ENCODE measurements at regions not wholly inside any gene's neighbourhood (a gene's known extent, or its start where the extent isn't known, plus 50 kb on each side); places are given as distances from the start of the nearest gene placed in this dataset.
"Not testable (repeated sequence)": the region's sequence is repeated elsewhere in the genome, so short reads cannot be mapped to it uniquely, and the experiment has no call there.

DNA sequence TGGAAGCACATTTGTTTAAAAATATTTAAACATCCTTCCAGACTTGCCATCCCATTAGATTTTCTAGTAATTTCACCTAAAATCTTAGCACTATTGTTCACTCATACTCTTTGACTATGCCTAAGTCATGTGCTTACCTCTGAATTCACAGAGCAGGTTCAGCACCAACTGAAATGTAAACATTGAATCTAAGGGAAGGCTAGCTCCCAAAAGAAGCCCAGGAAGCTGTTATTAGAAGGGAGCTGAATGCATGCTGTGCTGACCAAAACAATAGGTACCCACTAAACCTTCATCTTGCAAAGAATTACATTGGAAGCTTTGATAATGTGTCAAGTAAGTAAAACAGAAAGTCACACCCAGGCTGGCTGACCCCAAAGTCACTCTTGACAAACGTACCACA lies 571.3 kb downstream of the GABRG2 start:
- DNase-seq: no peak

DNA sequence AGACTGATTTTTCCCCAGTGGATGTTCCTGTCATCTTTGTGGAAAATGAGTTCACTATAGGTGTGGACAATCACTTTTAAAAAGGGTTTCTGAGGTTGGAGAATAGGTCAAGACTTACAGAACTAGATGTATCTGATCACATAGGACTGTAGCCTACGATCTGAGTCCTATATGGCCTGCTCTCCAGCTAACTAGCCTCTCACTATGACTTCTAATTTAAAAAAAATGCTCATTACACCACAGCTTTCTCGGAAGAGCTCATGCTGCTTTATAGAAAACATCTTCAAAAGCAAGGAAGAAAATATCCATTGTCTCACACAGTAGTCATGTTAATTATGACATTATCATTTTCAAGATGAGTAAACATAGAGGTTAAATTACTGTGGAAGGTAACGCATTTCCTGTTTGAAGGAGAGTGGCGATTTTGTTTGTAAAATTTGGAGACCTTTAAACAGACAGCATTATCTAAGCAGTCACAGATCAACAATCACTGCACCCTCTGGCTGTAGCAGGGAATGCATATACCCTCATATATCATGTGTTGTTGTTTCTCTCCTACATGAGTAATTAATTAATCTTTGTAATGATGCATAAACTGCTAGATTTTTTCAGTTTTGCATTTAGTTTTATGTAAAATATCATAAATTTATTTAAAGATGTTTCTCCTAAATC lies 573.7 kb downstream of the GABRG2 start:
- no peak for DNase-seq

DNA sequence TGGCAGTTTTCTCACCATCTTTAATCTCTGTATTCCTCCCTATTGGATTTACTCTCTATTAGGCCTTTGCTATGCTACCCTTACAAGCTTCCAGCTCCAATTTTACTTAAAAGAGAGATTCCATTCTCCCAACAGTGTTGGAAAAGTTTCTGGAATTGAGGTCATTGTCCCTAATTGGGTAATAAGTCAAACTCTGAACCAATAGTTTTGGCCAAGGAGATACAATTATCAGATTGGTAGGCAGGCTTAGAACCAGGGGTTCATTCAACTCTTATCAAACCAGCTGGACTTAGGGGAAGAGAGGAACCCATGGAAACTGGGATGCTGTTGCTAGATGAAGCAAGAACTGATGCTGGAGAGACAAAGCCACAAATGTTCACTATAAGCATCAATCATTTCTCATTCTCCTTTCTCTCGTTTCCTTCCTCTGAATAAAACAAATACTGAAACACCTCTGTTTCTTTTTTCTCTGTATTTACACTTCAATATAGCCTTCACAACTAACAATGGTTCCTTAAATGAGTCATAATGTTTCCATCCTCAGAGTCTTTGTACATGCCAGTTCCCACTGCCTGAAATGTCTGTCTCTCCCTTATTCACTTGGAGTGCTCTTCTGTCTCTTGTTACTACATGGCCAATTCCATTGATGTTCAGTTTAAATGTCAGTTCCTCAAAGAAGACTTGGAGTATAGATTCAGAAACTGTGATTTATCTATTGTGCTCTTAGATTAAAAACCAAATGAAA lies 587.3 kb downstream of the GABRG2 start:
- no peak for DNase-seq

DNA sequence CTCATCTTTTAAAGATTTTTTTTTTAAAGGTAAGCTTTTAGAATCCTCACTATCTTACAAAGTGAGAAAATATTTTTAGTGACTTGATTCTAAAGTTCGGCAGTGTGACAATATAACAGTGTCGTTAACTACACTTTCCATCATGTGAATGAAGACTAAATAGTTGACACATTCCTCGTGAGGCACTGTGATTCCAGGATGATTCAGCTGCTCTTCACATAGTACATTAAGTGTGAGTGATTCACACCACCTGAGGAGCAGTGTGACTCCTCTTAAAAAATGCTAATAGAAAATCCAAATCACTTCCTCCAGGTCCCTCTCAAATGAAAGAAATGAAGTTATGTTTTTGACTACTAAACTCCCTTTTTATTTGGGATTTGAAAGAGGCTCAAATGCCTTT lies 589.5 kb downstream of the GABRG2 start:
- no peak for DNase-seq

DNA sequence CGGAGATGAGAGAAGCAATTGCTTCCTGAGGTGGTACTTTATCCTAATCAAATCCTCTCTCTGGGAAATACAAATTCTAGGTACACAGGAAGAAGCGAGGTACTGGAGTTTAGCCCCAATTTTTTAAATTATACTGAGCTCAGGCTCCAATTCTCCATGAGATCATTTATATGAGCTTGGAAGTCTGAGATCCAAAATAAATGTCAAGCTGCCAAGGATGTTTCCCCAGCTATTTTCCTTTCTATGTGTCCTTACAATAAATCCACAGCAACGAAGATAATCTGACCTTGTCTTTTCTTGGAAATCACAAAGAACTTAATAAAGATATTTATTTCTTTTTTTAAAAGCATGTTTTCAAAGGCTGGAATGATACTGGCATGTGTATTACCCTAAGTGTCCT lies 597.3 kb downstream of the GABRG2 start:
- DNase-seq: no peak

DNA sequence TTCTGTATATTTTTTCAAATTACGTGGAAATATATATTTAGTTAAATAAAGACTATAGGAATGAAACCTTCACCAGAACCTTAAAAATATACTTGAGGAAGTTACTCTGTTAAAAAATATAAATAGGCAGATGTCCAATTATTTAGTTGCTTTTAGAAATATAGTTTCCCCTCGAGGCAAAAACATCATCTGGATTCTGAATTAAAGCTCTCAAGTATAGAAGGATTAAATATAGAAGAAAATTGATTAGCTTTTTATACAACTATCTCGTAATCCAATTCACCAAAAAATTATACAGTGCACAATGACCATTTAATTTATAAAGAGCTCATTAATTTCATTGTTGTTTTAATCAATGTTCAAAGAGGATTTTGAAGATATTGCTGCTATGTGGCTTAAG lies 601.4 kb downstream of the GABRG2 start:
- DNase-seq: no peak

DNA sequence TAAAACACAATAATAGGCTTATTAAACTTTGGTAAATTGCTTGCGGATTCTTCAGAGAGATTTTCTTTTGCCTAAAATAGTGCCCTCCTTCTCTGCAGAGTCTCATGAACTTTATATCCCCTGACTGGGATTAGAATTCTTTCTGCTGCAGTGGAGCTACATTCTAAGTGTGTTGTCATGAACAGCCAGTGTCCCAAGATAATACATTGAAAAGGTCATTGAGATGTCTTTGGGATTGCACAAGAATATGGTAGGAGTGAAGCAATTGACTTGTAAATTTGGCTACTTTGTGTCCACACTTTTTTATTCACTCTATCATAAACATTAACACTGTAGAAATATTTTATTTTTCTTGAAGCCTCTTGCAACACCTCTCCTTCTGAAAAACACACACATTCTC lies 604.5 kb downstream of the GABRG2 start:
- no peak for DNase-seq

DNA sequence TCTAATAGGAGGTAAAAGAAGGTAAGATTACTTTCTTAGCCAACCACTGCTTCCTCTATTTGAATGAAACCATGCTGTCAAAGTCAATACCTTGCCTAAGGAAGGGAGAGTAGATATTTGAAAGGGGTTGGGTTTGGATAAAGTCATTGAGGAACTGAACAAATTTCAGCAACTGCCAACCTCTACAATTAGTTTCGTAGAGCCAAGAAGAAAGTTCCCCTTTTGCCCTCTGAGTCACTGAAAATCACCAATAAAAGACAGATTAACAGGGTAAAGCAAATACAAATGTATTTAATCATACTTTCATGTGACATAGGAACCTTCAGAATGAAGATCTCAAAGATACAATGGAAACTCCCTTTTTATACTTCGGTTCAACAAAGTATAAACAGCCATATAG lies 615.7 kb downstream of the GABRG2 start:
- DNase-seq: no peak

DNA sequence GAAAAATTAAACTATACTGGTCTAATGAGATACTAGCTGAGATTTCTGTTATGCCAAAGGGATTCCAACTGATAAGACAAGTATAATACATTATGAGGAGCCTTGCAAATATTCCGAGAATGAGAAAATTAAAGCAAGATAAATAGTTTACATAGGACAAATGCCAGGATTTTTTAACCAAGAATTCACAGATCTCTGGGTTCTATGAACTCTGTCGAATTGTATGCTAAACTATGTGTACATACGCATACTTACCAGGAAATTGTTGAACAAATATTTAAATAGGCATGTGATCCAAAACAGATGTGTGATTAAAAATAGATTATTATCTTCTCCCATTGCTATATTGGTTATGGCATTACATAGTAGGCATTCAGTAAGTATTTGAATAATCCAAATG lies 616.6 kb downstream of the GABRG2 start:
- DNase-seq: no peak

DNA sequence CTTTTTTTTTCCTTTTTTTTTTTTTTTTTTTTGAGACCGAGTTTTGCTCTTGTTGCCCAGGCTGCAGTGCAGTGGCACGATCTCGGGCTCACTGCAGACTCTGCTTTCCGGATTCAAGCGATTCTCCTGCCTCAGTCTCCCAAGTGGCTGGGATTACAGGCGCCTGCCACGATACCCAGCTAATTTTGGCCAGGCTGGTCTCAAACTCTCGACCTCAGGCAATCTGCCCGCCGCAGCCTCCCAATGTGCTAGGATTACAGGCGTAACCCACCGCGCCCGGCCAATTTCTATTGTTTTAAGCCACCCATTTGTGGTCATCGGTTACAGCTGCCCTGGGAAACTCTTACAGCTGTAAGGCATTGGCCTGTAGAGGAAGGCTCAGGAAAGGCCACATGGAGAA lies 617.7 kb downstream of the GABRG2 start:
- DNase-seq: no peak

DNA sequence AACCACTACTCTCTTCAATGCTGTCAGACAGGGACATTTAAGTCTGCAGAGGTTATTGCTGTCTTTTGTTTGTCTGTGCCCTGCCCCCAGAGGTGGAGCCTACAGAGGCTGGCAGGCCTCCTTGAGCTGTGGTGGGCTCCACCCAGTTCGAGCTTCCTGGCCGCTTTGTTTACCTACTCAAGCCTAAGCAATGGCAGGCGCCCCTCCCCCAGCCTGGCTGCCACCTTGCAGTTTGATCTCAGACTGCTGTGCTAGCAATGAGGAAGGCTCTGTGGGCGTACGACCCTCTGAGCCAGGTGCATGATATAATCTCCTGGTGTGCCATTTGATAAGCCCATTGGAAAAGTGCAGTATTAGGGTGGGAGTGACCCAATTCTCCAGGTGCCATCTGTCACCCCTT lies 628.7 kb downstream of the GABRG2 start:
- not testable (repeated sequence) for DNase-seq

DNA sequence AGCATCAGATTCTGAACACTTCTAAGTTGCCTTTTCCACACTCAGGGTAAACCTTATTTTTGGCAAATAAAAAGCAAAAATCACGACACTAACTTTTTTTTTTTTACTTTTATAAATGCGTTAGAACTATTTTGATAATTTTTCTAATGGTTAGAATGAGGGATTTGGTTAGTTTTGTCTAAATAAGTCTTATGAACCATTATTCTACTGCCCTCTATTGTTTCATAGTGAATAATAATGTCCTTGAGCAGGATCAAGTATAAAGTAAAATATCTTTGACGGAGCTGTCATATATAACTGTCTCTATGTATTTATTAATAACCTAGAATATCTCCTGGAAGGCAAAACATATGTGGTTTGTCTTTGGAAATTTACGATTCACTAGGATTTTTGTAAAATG lies 631.8 kb downstream of the GABRG2 start:
- DNase-seq: no peak

DNA sequence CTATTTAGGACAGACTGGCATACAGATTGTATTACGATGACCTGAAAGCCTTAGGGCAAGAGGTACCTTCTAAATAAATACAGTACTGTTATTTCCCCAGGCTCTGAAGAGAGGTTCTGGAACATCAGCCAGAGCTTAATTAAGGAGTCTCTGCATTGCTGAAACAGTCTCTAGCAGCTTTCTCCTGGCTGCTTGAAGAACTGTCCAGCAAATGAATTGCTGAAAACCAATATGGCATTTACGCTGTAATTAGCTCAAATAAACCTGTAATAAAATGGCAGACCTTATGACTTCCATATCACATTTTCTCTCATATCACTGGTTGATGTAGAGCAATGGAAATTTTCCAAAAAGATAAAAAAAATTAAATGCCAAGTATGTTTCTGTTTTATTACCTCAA lies 636.3 kb downstream of the GABRG2 start:
- DNase-seq: no peak

DNA sequence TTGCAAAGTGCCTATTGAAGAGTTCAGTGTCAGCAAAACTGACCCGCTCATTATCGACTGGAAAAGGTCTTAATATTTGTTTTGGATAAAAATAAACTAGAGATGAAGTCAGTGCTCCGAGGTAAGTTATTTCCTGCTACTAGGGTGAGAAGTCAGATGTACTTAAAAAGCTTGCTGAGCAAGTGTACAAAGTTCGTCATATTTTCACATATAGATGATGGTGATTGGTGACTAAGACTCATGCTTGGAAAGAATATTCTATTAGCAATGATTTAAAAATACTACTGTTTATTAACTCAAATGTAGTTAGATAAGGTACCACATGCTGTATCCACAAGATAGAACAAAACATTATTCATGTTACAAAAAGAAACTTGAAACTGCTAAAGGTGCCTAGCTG lies 643.7 kb downstream of the GABRG2 start:
- no peak for DNase-seq

DNA sequence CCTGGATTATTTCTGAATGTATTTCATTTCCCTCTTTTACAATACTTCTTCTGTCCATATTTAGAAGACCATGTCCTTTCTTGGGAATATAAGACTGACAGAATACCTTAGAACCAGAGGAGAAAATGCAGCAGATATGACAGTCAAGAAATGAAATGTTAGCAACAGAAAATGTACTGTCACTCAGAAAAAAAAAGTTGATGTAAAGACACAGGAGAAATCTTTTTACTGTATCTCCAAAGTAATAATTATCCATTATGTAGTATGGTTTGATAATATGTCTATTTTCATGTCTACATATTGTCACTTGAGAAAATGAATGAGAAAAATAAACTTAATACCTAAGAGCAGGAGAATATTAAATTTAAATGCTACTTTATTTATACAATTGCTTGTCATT lies 652.1 kb downstream of the GABRG2 start:
- DNase-seq: no peak

DNA sequence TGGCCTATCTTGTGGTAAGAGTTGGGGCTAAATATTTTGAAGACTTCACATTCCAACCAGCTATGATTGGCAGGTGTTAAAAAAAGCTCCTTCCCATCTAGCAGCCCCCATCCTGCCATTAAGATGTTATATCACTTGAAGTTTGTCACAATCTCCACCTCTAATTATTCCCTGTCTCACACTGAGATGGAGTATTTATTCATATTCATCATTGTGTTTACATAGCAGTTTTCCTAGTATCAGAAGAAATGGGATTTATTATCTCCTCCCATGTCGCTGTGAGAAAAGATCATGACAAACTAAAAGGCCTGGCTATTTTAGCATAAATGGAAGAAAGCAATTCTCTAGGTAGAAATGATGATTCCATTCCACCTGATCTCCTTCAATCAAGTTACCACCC lies 653.6 kb downstream of the GABRG2 start:
- DNase-seq: no peak

DNA sequence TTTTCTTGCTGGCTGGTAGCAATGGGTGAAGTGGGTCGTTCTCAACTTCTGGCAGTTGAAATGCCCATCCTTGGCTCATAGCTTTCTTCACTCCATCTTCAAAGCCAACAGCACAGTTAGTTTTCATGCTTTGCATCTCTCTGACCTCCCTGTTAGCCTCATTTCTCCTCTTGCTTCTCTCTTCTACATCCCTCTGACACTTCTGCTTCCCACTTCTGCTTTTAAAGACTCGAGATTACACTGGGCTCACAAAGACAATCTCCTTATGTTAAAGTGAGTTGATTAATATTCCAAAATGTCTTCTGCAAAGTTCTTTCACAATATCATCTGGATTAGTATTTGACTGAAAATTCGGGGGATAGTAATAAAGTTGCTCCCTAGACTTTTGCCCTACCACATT lies 684.8 kb upstream of the CCNG1 start:
- DNase-seq: no peak

DNA sequence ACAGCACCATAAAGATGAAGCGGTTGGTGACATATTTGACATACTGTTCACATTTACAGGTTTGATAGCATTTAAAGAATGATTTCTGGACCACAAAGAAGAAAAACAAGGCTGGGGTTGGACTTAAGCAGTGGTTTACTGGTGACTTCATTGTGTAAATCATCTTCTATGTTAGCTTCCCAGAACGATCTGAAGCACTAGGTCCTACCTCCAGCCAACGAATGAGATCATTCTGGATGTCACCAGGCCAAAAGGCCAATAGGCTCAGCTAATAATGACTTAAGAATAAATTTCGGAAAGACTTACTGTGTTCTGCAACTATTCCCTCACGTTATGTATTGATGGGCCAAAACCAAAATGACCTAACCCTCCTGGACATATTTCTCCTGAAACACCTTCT lies 675.3 kb upstream of the CCNG1 start:
- no peak for DNase-seq

DNA sequence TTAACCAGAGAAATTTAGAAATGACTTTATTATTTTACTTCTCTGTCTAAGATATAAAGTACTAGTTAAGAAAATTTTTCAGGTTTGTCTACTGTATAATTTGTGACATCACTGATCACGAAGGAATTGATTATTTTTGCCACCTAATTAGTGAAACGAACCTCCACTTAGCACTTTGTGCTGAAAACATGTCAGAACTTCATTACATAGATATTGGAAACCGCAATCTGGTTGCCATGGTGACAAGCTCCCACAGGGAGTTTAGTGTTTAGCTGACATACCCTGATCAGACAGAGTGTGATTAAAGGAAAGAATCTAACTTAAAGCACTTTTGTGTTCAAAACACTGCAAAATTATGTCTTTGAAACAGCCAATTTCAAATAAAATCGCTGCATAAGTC lies 668.4 kb upstream of the CCNG1 start:
- no peak for DNase-seq

DNA sequence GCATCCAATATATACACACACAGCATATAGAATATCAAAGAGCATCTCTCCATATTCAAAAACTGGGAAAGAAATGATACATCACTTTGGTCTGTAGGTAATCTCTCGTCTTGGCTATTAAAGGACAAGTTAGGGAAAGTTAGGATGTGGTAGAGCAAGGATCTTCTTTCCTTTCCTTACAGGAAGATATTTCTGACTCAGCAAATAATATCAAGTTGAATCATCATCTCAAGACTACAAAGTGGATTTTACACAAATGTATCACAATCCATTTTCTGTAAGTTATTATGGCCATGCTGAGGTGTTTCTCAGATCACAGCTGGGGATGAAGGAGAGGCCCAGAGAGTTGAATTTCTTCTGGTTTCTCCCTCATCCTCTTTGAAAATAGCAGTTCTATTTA lies 651.7 kb upstream of the CCNG1 start:
- no peak for DNase-seq

DNA sequence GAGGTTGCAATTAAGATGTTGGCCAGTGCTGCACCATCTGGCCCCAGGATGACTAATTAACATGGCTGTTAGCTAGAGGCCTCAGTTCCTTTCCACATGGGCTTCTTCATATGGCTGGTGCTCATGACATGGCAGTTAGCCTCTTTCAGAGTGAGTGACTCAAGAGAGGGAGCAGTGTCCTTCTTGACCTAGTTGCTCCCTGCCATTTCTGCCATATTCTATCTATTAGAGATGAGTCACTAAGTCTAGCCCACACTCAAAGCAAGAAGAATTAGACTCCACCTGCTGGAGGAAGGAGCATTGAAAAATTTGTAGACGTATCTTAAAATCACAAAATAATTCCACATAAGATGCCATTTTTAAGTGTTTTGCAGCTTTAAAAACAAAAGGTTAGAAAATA lies 651.2 kb upstream of the CCNG1 start:
- no peak for DNase-seq

DNA sequence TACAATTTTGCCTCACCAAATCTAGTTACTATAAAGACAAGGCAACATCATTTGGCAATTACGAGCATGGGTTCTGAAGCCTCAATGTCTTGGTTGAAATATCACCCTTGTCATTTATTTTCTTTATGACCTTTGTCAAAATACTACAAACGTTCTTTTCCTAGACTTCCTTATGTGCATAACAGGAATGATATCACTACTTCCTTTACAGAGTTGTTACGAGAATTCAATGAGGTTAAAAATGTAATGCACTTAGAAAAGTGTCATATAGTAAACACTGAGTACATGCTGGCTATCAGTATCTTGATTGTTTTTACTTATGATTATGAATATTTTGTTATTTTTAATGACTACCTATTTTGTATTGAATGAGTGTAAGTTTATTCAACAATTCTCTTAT lies 640.9 kb upstream of the CCNG1 start:
- no peak for DNase-seq

DNA sequence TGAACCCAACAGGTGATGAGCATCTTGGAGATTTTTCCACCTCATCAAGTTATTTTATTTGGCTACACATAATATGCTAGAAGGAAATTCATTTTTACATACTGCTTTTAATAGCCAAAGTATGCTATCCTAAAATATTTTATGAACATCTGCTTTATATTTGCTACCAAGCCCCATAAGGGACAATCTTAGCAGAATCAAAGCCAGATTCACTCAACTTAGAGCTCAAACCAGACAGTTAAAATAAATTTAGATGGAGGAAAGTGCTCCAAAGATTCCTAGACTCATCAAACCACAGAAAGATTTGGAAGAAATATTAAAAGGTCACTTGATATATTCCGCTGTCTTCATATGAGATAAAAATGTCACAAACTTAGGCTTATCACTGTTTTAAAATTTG lies 637.1 kb upstream of the CCNG1 start:
- no peak for DNase-seq

DNA sequence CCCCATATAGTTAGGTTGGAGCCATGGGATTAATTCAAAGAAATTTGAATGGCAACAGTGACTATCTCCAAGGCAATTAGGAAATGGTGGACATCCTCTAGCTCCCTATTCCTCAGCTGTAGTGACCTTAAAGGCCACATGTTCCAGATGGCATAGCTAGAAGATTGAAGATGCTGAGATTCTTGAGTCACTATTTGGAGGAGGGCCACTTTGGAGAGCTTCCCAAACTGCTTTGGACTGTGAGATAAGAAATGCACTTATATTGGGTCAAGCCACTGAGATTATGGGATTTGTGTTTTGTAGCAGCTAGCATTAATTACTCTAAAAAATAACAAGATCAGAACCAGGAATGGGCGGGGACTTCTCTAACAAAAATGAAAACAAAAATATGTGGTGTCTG lies 636.2 kb upstream of the CCNG1 start:
- DNase-seq: no peak

DNA sequence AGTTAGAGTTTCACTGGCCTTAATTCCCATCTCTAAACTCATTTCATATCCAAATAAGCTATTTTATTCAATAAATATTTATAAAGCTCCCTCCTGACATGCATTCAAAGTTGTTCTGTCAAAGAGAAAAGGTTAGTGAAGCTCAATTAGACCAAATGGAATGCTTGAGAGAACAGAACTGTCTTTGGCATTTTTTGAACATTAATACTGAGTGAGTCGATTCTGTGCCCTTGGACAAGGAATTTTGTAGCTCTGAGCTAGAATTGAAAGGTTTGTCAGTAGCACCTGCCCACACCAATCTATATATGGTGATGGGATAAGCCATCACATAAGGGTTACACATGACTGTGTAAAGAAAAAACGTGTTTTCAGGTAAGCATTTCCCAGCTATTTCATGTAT lies 631.2 kb upstream of the CCNG1 start:
- DNase-seq: no peak
